ENCODE measurements at regions not wholly inside any gene's neighbourhood (a gene's known extent, or its start where the extent isn't known, plus 50 kb on each side); places are given as distances from the start of the nearest gene placed in this dataset.
"Not testable (repeated sequence)": the region's sequence is repeated elsewhere in the genome, so short reads cannot be mapped to it uniquely, and the experiment has no call there.

GRCh38 chr22:23471698-23472097 lies 108.4 kb downstream of the IGLL1 start:
- H3K36me3 ChIP-seq, result no peaks in the 10 kb centered on the region
- no peak overlapping the region for H3K27ac ChIP-seq
- DNase-seq (ENCODE audit: low spot score) (no peak), ATAC-seq (ENCODE audit: insufficient number of reproducible peaks, low FRiP score, low read depth) (no peak)
- H3K4me1 ChIP-seq (ENCODE audit: control insufficient read depth in 1 of 2, low read depth in 2 of 2), result no peaks in the 10 kb centered on the region
- no peaks in the 10 kb centered on the region for H3K9me3 ChIP-seq
- TF ChIP-seq CTCF (IDR thresholded peaks at IDR 0.05), result no peak
- H3K4me3 ChIP-seq, result no peak overlapping the region
- no peaks in the 10 kb centered on the region for H3K27me3 ChIP-seq (replicated peaks; ENCODE audit: insufficient read depth)

- DNase-seq (ENCODE audit: low spot score) (no peak), ATAC-seq (ENCODE audit: insufficient number of reproducible peaks, low FRiP score, low read depth) (no peak)
- no peak overlapping the region for H3K4me3 ChIP-seq
- no peaks in the 10 kb centered on the region for H3K4me1 ChIP-seq (ENCODE audit: control insufficient read depth in 1 of 2, low read depth in 2 of 2)
- H3K27me3 ChIP-seq (replicated peaks; ENCODE audit: insufficient read depth), result no peaks in the 10 kb centered on the region
- H3K36me3 ChIP-seq, result no peaks in the 10 kb centered on the region
- H3K27ac ChIP-seq, result no peak overlapping the region
- no peaks in the 10 kb centered on the region for H3K9me3 ChIP-seq
- TF ChIP-seq CTCF (IDR thresholded peaks at IDR 0.05), result no peak
These were observed 109.2 kb downstream of the IGLL1 start for GRCh38 chr22:23470811-23471389.

GRCh38 chr22:23467721-23468294 lies 112.3 kb downstream of the IGLL1 start:
- no peaks in the 10 kb centered on the region for H3K27me3 ChIP-seq (replicated peaks; ENCODE audit: insufficient read depth)
- no peak for ATAC-seq (ENCODE audit: insufficient number of reproducible peaks, low FRiP score, low read depth)
- no peak overlapping the region for H3K27ac ChIP-seq
- H3K4me1 ChIP-seq (ENCODE audit: control insufficient read depth in 1 of 2, low read depth in 2 of 2), result no peaks in the 10 kb centered on the region
- DNase-seq (ENCODE audit: low spot score), result no peak
- H3K4me3 ChIP-seq, result no peak overlapping the region
- no peaks in the 10 kb centered on the region for H3K9me3 ChIP-seq
- H3K36me3 ChIP-seq, result no peaks in the 10 kb centered on the region
- TF ChIP-seq CTCF (IDR thresholded peaks at IDR 0.05), result no peak

GRCh38 chr22:23466351-23466750 lies 113.7 kb downstream of the IGLL1 start:
- TF ChIP-seq CTCF (IDR thresholded peaks at IDR 0.05), result no peak
- Histone ChIP-seq H3K36me3 (no peaks in the 10 kb centered on the region), H3K4me1 (ENCODE audit: control insufficient read depth in 1 of 2, low read depth in 2 of 2) (no peaks in the 10 kb centered on the region), H3K27me3 (replicated peaks; ENCODE audit: insufficient read depth) (no peaks in the 10 kb centered on the region), H3K4me3 (no peak overlapping the region), H3K27ac (no peak overlapping the region), H3K9me3 (no peaks in the 10 kb centered on the region)
- ATAC-seq (ENCODE audit: insufficient number of reproducible peaks, low FRiP score, low read depth), result no peak
- no peak for DNase-seq (ENCODE audit: low spot score)

- not testable (repeated sequence) for H3K9me3 ChIP-seq; ATAC-seq (ENCODE audit: insufficient number of reproducible peaks, low FRiP score, low read depth); DNase-seq (ENCODE audit: low spot score); H3K4me1 ChIP-seq (ENCODE audit: control insufficient read depth in 1 of 2, low read depth in 2 of 2); H3K36me3 ChIP-seq; H3K4me3 ChIP-seq; H3K27ac ChIP-seq; H3K27me3 ChIP-seq (replicated peaks; ENCODE audit: insufficient read depth)
These were observed 115.3 kb downstream of the IGLL1 start for GRCh38 chr22:23464796-23465195.

GRCh38 chr22:23460517-23461031 lies 119.5 kb downstream of the IGLL1 start:
- ATAC-seq (ENCODE audit: insufficient number of reproducible peaks, low FRiP score, low read depth), result not testable (repeated sequence)

GRCh38 chr22:23459645-23460516 lies 120.2 kb downstream of the IGLL1 start:
- not testable (repeated sequence) for H3K4me1 ChIP-seq (ENCODE audit: control insufficient read depth in 1 of 2, low read depth in 2 of 2); ATAC-seq (ENCODE audit: insufficient number of reproducible peaks, low FRiP score, low read depth); H3K36me3 ChIP-seq; H3K27ac ChIP-seq; DNase-seq (ENCODE audit: low spot score); H3K27me3 ChIP-seq (replicated peaks; ENCODE audit: insufficient read depth); H3K9me3 ChIP-seq; H3K4me3 ChIP-seq

More at GRCh38 chr22:23460517-23461031, 119.5 kb downstream of the IGLL1 start:
- not testable (repeated sequence) for H3K27ac ChIP-seq; DNase-seq (ENCODE audit: low spot score); H3K4me3 ChIP-seq; H3K9me3 ChIP-seq; H3K36me3 ChIP-seq; H3K27me3 ChIP-seq (replicated peaks; ENCODE audit: insufficient read depth); H3K4me1 ChIP-seq (ENCODE audit: control insufficient read depth in 1 of 2, low read depth in 2 of 2)
